ENCODE measurements at regions not wholly inside any gene's neighbourhood (a gene's known extent, or its start where the extent isn't known, plus 50 kb on each side); places are given as distances from the start of the nearest gene placed in this dataset.

GRCh38 chr11:70680781-70681281 is 282.5 kb downstream of the CTTN start:
- no peak for TF ChIP-seq CTCF (IDR thresholded peaks at IDR 0.05; ENCODE audit: poor library complexity, severe bottlenecking)
- no peak for TF ChIP-seq POLR2AphosphoS5 (IDR thresholded peaks at IDR 0.05)
- no peak for TF ChIP-seq EZH2 (IDR thresholded peaks at IDR 0.05; ENCODE audit: borderline replicate concordance, insufficient read depth, low read length, poor library complexity, severe bottlenecking)
- no peak for TF ChIP-seq EP300 (conservative IDR thresholded peaks at IDR 0.05; ENCODE audit: poor library complexity, severe bottlenecking)
- TF ChIP-seq TAF1 (IDR thresholded peaks at IDR 0.05; ENCODE audit: low read depth), result no peak
